SK-N-SH (cell line): ENCODE measurements at regions not wholly inside any gene's neighbourhood (a gene's known extent, or its start where the extent isn't known, plus 50 kb on each side); places are given as distances from the start of the nearest gene placed in this dataset.

ENCODE experiments used
- CTCF ChIA-PET: fragments of 300-600, 350-600 bp; formaldehyde crosslinking; extraction: SDS; loops from one replicate; lab custom pipeline; 2021; lab: Yijun Ruan, JAX
- POLR2A ChIA-PET: fragments of 350-600 bp; sonication (Branson Sonifier 250); formaldehyde crosslinking; extraction: SDS; loops from one replicate; lab custom pipeline; 2020; ENCODE audit warnings: antibody characterized with exemption, inconsistent platforms; lab: Yijun Ruan, JAX
- DNase-seq: peaks from one replicate; pipeline ENCODE4 v3.0.0; 2012
- H2AFZ ChIP-seq: fragments of 200-600 bp; sonication (generic); 2 replicates; pipeline ENCODE4 v1.8.1; 2016; ENCODE audit warnings: antibody characterized with exemption, mild to moderate bottlenecking, low read depth
- H3F3A ChIP-seq: fragments of 200-600 bp; sonication (generic); replicated peaks from 2 replicates; pipeline ENCODE3; 2016; ENCODE audit warnings: antibody characterized with exemption, mild to moderate bottlenecking; ENCODE audit not compliant: insufficient read depth
- H3K27ac ChIP-seq, 2 experiments: fragments of 200-500 bp in 1 of 2; fragments of 200-600 bp in 1 of 2; sonication (Bioruptor generic) in 1 of 2; sonication (generic), shearing (Covaris generic) in 1 of 2; 2 replicates each; pipeline versions ENCODE4 v1.5.1 to v1.6.1; 2014 to 2016; ENCODE audit warnings: low read depth in 2 of 2, inconsistent platforms in 1 of 2, low read length in 1 of 2, mild to moderate bottlenecking in 1 of 2, mixed read lengths in 1 of 2
- H3K27me3 ChIP-seq: fragments of 200-600 bp; sonication (generic), shearing (Covaris generic); 2 replicates; pipeline ENCODE4 v1.6.1; 2016; ENCODE audit warnings: mixed run types; ENCODE audit not compliant: insufficient read depth
- H3K36me3 ChIP-seq, 2 experiments: fragments of 200-500 bp in 1 of 2; fragments of 200-600 bp in 1 of 2; sonication (Bioruptor generic) in 1 of 2; sonication (generic) in 1 of 2; replicated peaks in 1 of 2; 2 replicates each; pipeline versions ENCODE3 to v1.5.1; 2014 to 2016; ENCODE audit warnings: low read length in 1 of 2, mild to moderate bottlenecking in 1 of 2; ENCODE audit not compliant: insufficient read depth in 2 of 2, control insufficient read depth in 1 of 2
- H3K4me1 ChIP-seq, 2 experiments: fragments of 200-500 bp in 1 of 2; fragments of 200-600 bp in 1 of 2; sonication (Bioruptor generic) in 1 of 2; sonication (generic), shearing (Covaris generic) in 1 of 2; 2 replicates each; pipeline versions ENCODE4 v1.5.1 to v1.6.1; 2014 to 2016; ENCODE audit warnings: low read depth in 1 of 2, low read length in 1 of 2, mixed run types in 1 of 2; ENCODE audit not compliant: insufficient read depth in 2 of 2, control insufficient read depth in 1 of 2
- H3K4me2 ChIP-seq: fragments of 200-600 bp; sonication (generic), shearing (Covaris generic); 2 replicates; pipeline ENCODE4 v1.6.1; 2017; ENCODE audit warnings: mixed run types
- H3K4me3 ChIP-seq, 2 experiments: fragments of 200-500 bp in 1 of 2; fragments of 200-600 bp in 1 of 2; sonication (Bioruptor generic) in 1 of 2; sonication (generic), shearing (Covaris generic) in 1 of 2; 2 replicates each; pipeline versions ENCODE4 v1.5.1 to v1.8.1; 2014 to 2016; ENCODE audit warnings: low read depth in 2 of 2, inconsistent platforms in 1 of 2, low read length in 1 of 2, mild to moderate bottlenecking in 1 of 2, mixed read lengths in 1 of 2, moderate library complexity in 1 of 2
- H3K79me2 ChIP-seq: fragments of 200-600 bp; sonication (generic); 2 replicates; pipeline ENCODE4 v1.8.1; 2017; ENCODE audit warnings: mild to moderate bottlenecking; ENCODE audit not compliant: insufficient read depth
- H3K9ac ChIP-seq: fragments of 200-600 bp; sonication (generic); 2 replicates; pipeline ENCODE4 v1.6.1; 2017; ENCODE audit warnings: mixed run types
- H3K9me2 ChIP-seq: fragments of 200-600 bp; sonication (generic); 2 replicates; pipeline ENCODE4 v1.6.1; 2017; ENCODE audit warnings: mixed run types
- H3K9me3 ChIP-seq: fragments of 200-600 bp; sonication (generic); 2 replicates; pipeline ENCODE4 v1.6.1; 2017; ENCODE audit warnings: mixed run types, mild to moderate bottlenecking, moderate library complexity
- H4K20me1 ChIP-seq: fragments of 200-600 bp; sonication (generic); 2 replicates; pipeline ENCODE4 v1.6.1; 2017; ENCODE audit warnings: mild to moderate bottlenecking, mixed run types; ENCODE audit not compliant: insufficient read depth
- ELF1 ChIP-seq: IDR thresholded peaks from 2 replicates; pipeline ENCODE4 v1.4.0; 2012
- EZH2phosphoT487 ChIP-seq: fragments of 200-600 bp; sonication (generic); IDR thresholded peaks from 2 replicates; pipeline ENCODE4 v1.6.1; 2017; ENCODE audit warnings: low read depth, mixed run types, mild to moderate bottlenecking, antibody characterized with exemption, moderate library complexity, borderline replicate concordance
- FOSL2 ChIP-seq: IDR thresholded peaks from 2 replicates; pipeline ENCODE4 v1.4.0; 2012; ENCODE audit warnings: low read depth, mild to moderate bottlenecking, moderate library complexity, borderline replicate concordance
- FOXM1 ChIP-seq: IDR thresholded peaks from 2 replicates; pipeline ENCODE4 v1.4.0; 2012; ENCODE audit warnings: low read depth, mild to moderate bottlenecking
- GATA2 ChIP-seq: sonication (generic); formaldehyde crosslinking; IDR thresholded peaks from 2 replicates; pipeline ENCODE4 v1.5.0; 2020; ENCODE audit warnings: mild to moderate bottlenecking, missing genetic modification reagents
- IRF3 ChIP-seq: fragments of 150-350 bp; IDR thresholded peaks from 2 replicates; pipeline ENCODE4 v1.6.1; 2016; ENCODE audit warnings: mild to moderate bottlenecking, low read depth, low read length
- JUND ChIP-seq: IDR thresholded peaks from 2 replicates; pipeline ENCODE4 v1.4.0; 2012
- MAX ChIP-seq: IDR thresholded peaks from 2 replicates; pipeline ENCODE4 v1.4.0; 2012; ENCODE audit warnings: low read depth
- MEF2A ChIP-seq: IDR thresholded peaks from 2 replicates; pipeline ENCODE4 v1.4.0; 2012; ENCODE audit warnings: low read depth, borderline replicate concordance
- NFIC ChIP-seq: IDR thresholded peaks from 2 replicates; pipeline ENCODE4 v1.4.0; 2012; ENCODE audit warnings: borderline replicate concordance
- NRF1 ChIP-seq: IDR thresholded peaks from 2 replicates; pipeline ENCODE4 v1.6.1; 2012; ENCODE audit warnings: low read depth, mild to moderate bottlenecking, low read length
- PBX3 ChIP-seq: IDR thresholded peaks from 2 replicates; pipeline ENCODE4; 2012
- RAD21 ChIP-seq: IDR thresholded peaks from 2 replicates; pipeline ENCODE4 v1.6.1; 2012; ENCODE audit warnings: mild to moderate bottlenecking, low read length
- RXRA ChIP-seq: IDR thresholded peaks from 2 replicates; pipeline ENCODE4 v1.4.0; 2012; ENCODE audit warnings: low read depth, mild to moderate bottlenecking, borderline replicate concordance
- SIN3A ChIP-seq: IDR thresholded peaks from 2 replicates; pipeline ENCODE4 v1.6.1; 2012; ENCODE audit warnings: low read depth, mild to moderate bottlenecking, low read length, moderate library complexity, borderline replicate concordance
- SMC3 ChIP-seq: IDR thresholded peaks from 2 replicates; pipeline ENCODE4 v1.6.1; 2012; ENCODE audit warnings: low read depth, low read length, improper control_type of control experiment
- TEAD4 ChIP-seq: IDR thresholded peaks from 2 replicates; pipeline ENCODE4 v1.4.0; 2012; ENCODE audit warnings: mild to moderate bottlenecking, borderline replicate concordance; ENCODE audit not compliant: insufficient read depth
- USF1 ChIP-seq: IDR thresholded peaks from 2 replicates; pipeline ENCODE4 v1.4.0; 2012; ENCODE audit warnings: low read depth, borderline replicate concordance
- USF2 ChIP-seq: fragments of 150-350 bp; IDR thresholded peaks from 2 replicates; pipeline ENCODE4 v1.6.1; 2017; ENCODE audit warnings: antibody characterized with exemption, low read length, low read depth, borderline replicate concordance
- WGBS: methylation state at CpG from one replicate; pipeline ENCODE4 v1.1.6; 2017; ENCODE audit warnings: low lambda C conversion rate; 5-methylcytosine and 5-hydroxymethylcytosine counted together

- TF ChIP-seq MAX (no peak), RXRA (no peak), FOXM1 (no peak)
- TF ChIP-seq, all 33 proteins: peak for 0
These were observed 154.9 kb downstream of the SDHAF3 start (continued) for GRCh38 chr7:97272237-97272975.

- DNase-seq = no peak
- WGBS = 7% methylated on average over 2 of the region's 2 CpGs
- no peak overlapping the region for H3K4me2 ChIP-seq
These were observed 158.0 kb downstream of the SDHAF3 start for GRCh38 chr7:97275475-97275874.

More at GRCh38 chr7:97275475-97275874, 158.0 kb downstream of the SDHAF3 start:
- Histone ChIP-seq H3K4me1 (no peaks in the 10 kb centered on the region), H3K9me2 (no peaks in the 10 kb centered on the region), H2AFZ (no peak overlapping the region), H4K20me1 (no peaks in the 10 kb centered on the region), H3K79me2 (no peaks in the 10 kb centered on the region), H3K27me3 (peaks cover 23% of the 10 kb centered on the region; the same call in 1 of the 2 replicates), H3K9ac (no peak overlapping the region), H3F3A (no peaks in the 10 kb centered on the region), H3K27ac (no peak overlapping the region), H3K9me3 (no peaks in the 10 kb centered on the region), H3K4me3 (no peak overlapping the region), H3K36me3 (no peaks in the 10 kb centered on the region)
- POLR2A ChIA-PET = no interaction called here
- CTCF ChIA-PET = interaction anchor here (0.7 to 2.1 kb wide), 3 partner anchors 9 to 16 kb away, joined by 3 to 5 read pairs (median 4); no protein-coding TSS in a partner anchor
- TF ChIP-seq TEAD4 (no peak), EZH2phosphoT487 (no peak), NRF1 (no peak), GATA2 (no peak), SIN3A (no peak), FOXM1 (no peak), NFIC (no peak), IRF3 (no peak), USF1 (no peak), ELF1 (no peak), MEF2A (no peak), FOSL2 (no peak), SMC3 (no peak), USF2 (no peak), JUND (no peak), RAD21 (no peak), PBX3 (no peak)
